GM19238 (cell line): ENCODE measurements at regions not wholly inside any gene's neighbourhood (a gene's known extent, or its start where the extent isn't known, plus 50 kb on each side); places are given as distances from the start of the nearest gene placed in this dataset.

Source experiments
- DNase-seq: peaks from one replicate; pipeline ENCODE4 v3.0.0; 2011; ENCODE audit warnings: low spot score; ENCODE audit not compliant: insufficient read length

- no peak for DNase-seq
These were observed 408.8 kb upstream of the F9 start for GRCh38 chrX:139121616-139122286.

GRCh38 chrX:139120760-139121159 lies 409.2 kb upstream of the FGF13 start:
- DNase-seq: no peak

- DNase-seq: no peak
These were observed 402.2 kb upstream of the FGF13 start for GRCh38 chrX:139113708-139114107.

GRCh38 chrX:139112432-139112831 lies 400.9 kb upstream of the FGF13 start:
- DNase-seq: no peak

- no peak for DNase-seq
These were observed 394.6 kb upstream of the FGF13 start for GRCh38 chrX:139106069-139106468.

- no peak for DNase-seq
These were observed 383.4 kb upstream of the FGF13 start for GRCh38 chrX:139094671-139095592.

GRCh38 chrX:139093201-139093600 lies 381.7 kb upstream of the FGF13 start:
- no peak for DNase-seq

GRCh38 chrX:139091878-139092277 lies 380.4 kb upstream of the FGF13 start:
- no peak for DNase-seq

- no peak for DNase-seq
These were observed 379.5 kb upstream of the FGF13 start for GRCh38 chrX:139091066-139091465.

- DNase-seq: no peak
These were observed 374.7 kb upstream of the FGF13 start for GRCh38 chrX:139086246-139086645.

- no peak for DNase-seq
These were observed 373.9 kb upstream of the FGF13 start for GRCh38 chrX:139085404-139085803.

- no peak for DNase-seq
These were observed 371.7 kb upstream of the FGF13 start for GRCh38 chrX:139083191-139083590.

- no peak for DNase-seq
These were observed 370.4 kb upstream of the FGF13 start for GRCh38 chrX:139081965-139082364.

GRCh38 chrX:139079789-139080188 lies 368.3 kb upstream of the FGF13 start:
- DNase-seq: no peak

GRCh38 chrX:139078761-139079280 lies 367.3 kb upstream of the FGF13 start:
- DNase-seq: no peak

GRCh38 chrX:139078342-139078741 lies 366.8 kb upstream of the FGF13 start:
- no peak for DNase-seq

GRCh38 chrX:139077281-139078250 lies 366.0 kb upstream of the FGF13 start:
- DNase-seq: no peak

- DNase-seq: no peak
These were observed 351.8 kb upstream of the FGF13 start for GRCh38 chrX:139063364-139063763.

- DNase-seq: no peak
These were observed 347.4 kb upstream of the FGF13 start for GRCh38 chrX:139058831-139059495.

- DNase-seq: no peak
These were observed 340.9 kb upstream of the FGF13 start for GRCh38 chrX:139052461-139052860.

- no peak for DNase-seq
These were observed 337.9 kb upstream of the FGF13 start for GRCh38 chrX:139049465-139049864.
